ENCODE measurements at regions not wholly inside any gene's neighbourhood (a gene's known extent, or its start where the extent isn't known, plus 50 kb on each side); places are given as distances from the start of the nearest gene placed in this dataset.

- TF ChIP-seq CTCF (IDR thresholded peaks at IDR 0.05; ENCODE audit: extremely low read depth in 1 of 2, insufficient read depth in 1 of 2, low read depth in 1 of 2, low read length in 2 of 2) (no peak), MAX (IDR thresholded peaks at IDR 0.05; ENCODE audit: insufficient read depth, insufficient read length) (no peak), EZH2 (IDR thresholded peaks at IDR 0.05; ENCODE audit: borderline replicate concordance, low read depth, low read length, severe bottlenecking) (no peak)
Measured at GRCh38 chr18:27855486-27855885, 321.4 kb downstream of the CDH2 start.
